Right lobe of liver (tissue), 6 donors: ENCODE measurements at regions not wholly inside any gene's neighbourhood (a gene's known extent, or its start where the extent isn't known, plus 50 kb on each side); places are given as distances from the start of the nearest gene placed in this dataset.

Source experiments
- ATAC-seq, 4 donors: fragments of 200-7000 bp; cut with Tn5 transposase; one replicate each; pipeline ENCODE4 v1.9.1; 2020; ENCODE audit warnings: mild to moderate bottlenecking in 4 of 4, moderate library complexity in 4 of 4
- DNase-seq, 3 donors: peaks; one replicate each; pipeline ENCODE4 v3.0.0-alpha.2; 2020
- H3K27ac ChIP-seq, 3 donors: fragments of 200-600 bp; one replicate each; pipeline ENCODE4 v1.8.0; 2022
- H3K27me3 ChIP-seq, 2 donors: fragments of 200-600 bp; one replicate each; pipeline ENCODE4 v1.8.0; 2022
- H3K36me3 ChIP-seq, 4 donors: fragments of 200-600 bp; sonication (generic) in 1 of 4; one replicate each; pipeline versions ENCODE4 v1.5.1 to v1.8.0; 2017 to 2022; ENCODE audit warnings: control low read depth in 1 of 4
- H3K4me1 ChIP-seq, 4 donors: fragments of 200-600 bp; sonication (generic) in 1 of 4; one replicate each; pipeline versions ENCODE4 v1.5.1 to v1.8.0; 2017 to 2022; ENCODE audit warnings: control low read depth in 1 of 4
- H3K4me3 ChIP-seq, 3 donors: fragments of 200-600 bp; one replicate each; pipeline ENCODE4 v1.8.0; 2022
- H3K9me3 ChIP-seq, 4 donors: fragments of 200-600 bp; sonication (generic) in 1 of 4; one replicate each; pipeline versions ENCODE4 v1.5.1 to v1.8.0; 2017 to 2022; ENCODE audit warnings: control low read depth in 1 of 4
- POLR2A ChIP-seq: fragments of 450-650 bp; IDR thresholded peaks from one replicate; pipeline ENCODE4 v1.6.1; 2017; ENCODE audit warnings: antibody characterized with exemption, mild to moderate bottlenecking
- WGBS: methylation state at CpG from one replicate; pipeline ENCODE4 v1.1.6; 2018; ENCODE audit warnings: low coverage, low lambda C conversion rate; ENCODE audit not compliant: insufficient coverage; ENCODE audit errors: missing lambda C conversion rate; 5-methylcytosine and 5-hydroxymethylcytosine counted together
- intact Hi-C, 2 donors: fragments of 100-400 bp; cut with DNase I; formaldehyde crosslinking; loops; one replicate each; pipeline versions ENCODE4 v1.11.2 to v1.14.1; 2022
- TF ChIP-seq, protein P1 (sequence below), 4 donors: fragments of 200-600 bp in 3 of 4; fragments of 450-650 bp in 1 of 4; IDR thresholded peaks; one replicate each; pipeline versions ENCODE4 v1.5.1 to v1.8.0; 2016 to 2022; ENCODE audit warnings: antibody characterized with exemption in 4 of 4, mild to moderate bottlenecking in 2 of 4
- donor health status: DM: no; HTN: yes; CAD: no.
- donor health status: DM: no; HTN: no; CAD: no.
- donor health status: DM: no; HTN: no; CAD: no.
- donor health status: DM: no; HTN: yes; CAD: no.
- donor health status: DM: no; HTN: yes; CAD: no.

- Histone ChIP-seq H3K9me3 (no peaks in the 10 kb centered on the region), H3K27ac (no peak overlapping the region), H3K36me3 (no peaks in the 10 kb centered on the region), H3K27me3 (no peaks in the 10 kb centered on the region), H3K4me1 (no peaks in the 10 kb centered on the region), H3K4me3 (no peak overlapping the region)
- DNase-seq (no peak), ATAC-seq (no peak)
- 72% methylated on average over 8 of the region's 11 CpGs for WGBS
- intact Hi-C loops: no loop called here
- no peak for TF ChIP-seq POLR2A
- TF ChIP-seq, protein P1, sequence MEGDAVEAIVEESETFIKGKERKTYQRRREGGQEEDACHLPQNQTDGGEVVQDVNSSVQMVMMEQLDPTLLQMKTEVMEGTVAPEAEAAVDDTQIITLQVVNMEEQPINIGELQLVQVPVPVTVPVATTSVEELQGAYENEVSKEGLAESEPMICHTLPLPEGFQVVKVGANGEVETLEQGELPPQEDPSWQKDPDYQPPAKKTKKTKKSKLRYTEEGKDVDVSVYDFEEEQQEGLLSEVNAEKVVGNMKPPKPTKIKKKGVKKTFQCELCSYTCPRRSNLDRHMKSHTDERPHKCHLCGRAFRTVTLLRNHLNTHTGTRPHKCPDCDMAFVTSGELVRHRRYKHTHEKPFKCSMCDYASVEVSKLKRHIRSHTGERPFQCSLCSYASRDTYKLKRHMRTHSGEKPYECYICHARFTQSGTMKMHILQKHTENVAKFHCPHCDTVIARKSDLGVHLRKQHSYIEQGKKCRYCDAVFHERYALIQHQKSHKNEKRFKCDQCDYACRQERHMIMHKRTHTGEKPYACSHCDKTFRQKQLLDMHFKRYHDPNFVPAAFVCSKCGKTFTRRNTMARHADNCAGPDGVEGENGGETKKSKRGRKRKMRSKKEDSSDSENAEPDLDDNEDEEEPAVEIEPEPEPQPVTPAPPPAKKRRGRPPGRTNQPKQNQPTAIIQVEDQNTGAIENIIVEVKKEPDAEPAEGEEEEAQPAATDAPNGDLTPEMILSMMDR (IDR thresholded peaks at IDR 0.05): no peak
Observed at GRCh38 chr4:127425202-127425845, 207.4 kb upstream of the INTU start.

GRCh38 chr4:127425851-127426250 is 206.9 kb upstream of the INTU start:
- Histone ChIP-seq H3K36me3 (no peaks in the 10 kb centered on the region), H3K9me3 (no peaks in the 10 kb centered on the region), H3K27me3 (no peaks in the 10 kb centered on the region), H3K4me1 (no peaks in the 10 kb centered on the region), H3K4me3 (no peak overlapping the region), H3K27ac (no peak overlapping the region)
- no CpG with 5 or more reads among the region's 5 CpGs for WGBS
- DNase-seq (no peak), ATAC-seq (no peak)
- TF ChIP-seq POLR2A: no peak
- TF ChIP-seq, protein P1 (IDR thresholded peaks at IDR 0.05): no peak
- intact Hi-C loops: no loop called here

- ATAC-seq: no peak
- no peaks in the 10 kb centered on the region for H3K36me3 ChIP-seq
- TF ChIP-seq POLR2A: no peak
- TF ChIP-seq, protein P1 (IDR thresholded peaks at IDR 0.05): no peak
- no peaks in the 10 kb centered on the region for H3K4me1 ChIP-seq
- intact Hi-C loops: no loop called here
- DNase-seq: no peak
- no peaks in the 10 kb centered on the region for H3K27me3 ChIP-seq
- H3K9me3 ChIP-seq: no peaks in the 10 kb centered on the region
- no peak overlapping the region for H3K27ac ChIP-seq
- no peak overlapping the region for H3K4me3 ChIP-seq
Observed at GRCh38 chr4:127441571-127441970, 191.2 kb upstream of the INTU start.

DNA sequence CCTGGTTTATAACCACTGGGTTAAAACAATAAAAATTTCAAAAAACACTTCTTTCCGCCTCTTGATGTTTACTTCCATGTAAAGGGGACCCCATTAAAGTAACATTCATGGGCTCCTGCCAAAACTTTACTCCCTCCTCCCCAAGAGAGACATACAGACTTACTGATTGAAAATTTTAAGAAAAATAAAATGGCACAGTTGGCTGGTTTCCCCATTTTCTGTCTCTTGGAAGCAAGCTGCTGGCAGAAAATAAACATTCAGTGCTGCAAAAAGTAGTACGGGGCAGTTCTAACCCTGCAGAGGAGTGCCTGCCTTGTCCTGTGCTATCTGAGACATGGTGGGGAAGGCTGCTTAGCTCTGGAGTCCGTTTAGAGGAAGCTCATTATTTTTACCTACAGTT is 187.3 kb upstream of the INTU start:
- intact Hi-C loops: no loop called here
- Histone ChIP-seq H3K36me3 (no peaks in the 10 kb centered on the region), H3K4me1 (no peaks in the 10 kb centered on the region), H3K4me3 (no peak overlapping the region), H3K27me3 (no peaks in the 10 kb centered on the region), H3K27ac (no peak overlapping the region), H3K9me3 (no peaks in the 10 kb centered on the region)
- ATAC-seq (no peak), DNase-seq (no peak)
- TF ChIP-seq, protein P1 (IDR thresholded peaks at IDR 0.05): no peak
- no peak for TF ChIP-seq POLR2A
- 34% methylated on average over 3 of the region's 3 CpGs for WGBS

DNA sequence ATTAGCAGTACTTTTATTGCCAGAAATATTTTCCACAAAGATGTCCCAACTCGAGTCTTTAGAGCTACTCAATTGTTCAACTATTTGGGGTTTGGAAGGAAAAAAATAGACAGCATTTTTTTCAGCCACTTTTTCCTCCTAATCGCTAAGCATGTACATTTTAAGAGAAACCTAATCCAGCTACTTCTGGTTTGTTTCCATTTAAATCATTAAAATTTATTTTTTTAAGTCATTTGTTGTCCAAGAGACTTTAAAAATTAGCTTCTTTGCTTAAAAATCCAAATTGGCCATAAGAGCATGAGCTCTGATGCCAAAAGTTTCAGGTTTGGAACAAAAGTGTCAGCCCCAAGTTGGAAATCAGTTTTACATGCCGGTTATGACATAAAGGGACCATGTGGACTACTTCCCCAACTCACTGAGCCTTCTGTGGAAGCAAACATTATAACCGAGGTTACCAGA is 186.3 kb upstream of the INTU start:
- no peak overlapping the region for H3K27ac ChIP-seq
- DNase-seq: no peak
- no peak for TF ChIP-seq POLR2A
- TF ChIP-seq, protein P1 (IDR thresholded peaks at IDR 0.05): no peak
- H3K9me3 ChIP-seq: no peaks in the 10 kb centered on the region
- H3K27me3 ChIP-seq: no peaks in the 10 kb centered on the region
- 42% methylated on average over 4 of the region's 4 CpGs for WGBS
- ATAC-seq: no peak
- no peak overlapping the region for H3K4me3 ChIP-seq
- H3K4me1 ChIP-seq: no peaks in the 10 kb centered on the region
- no peaks in the 10 kb centered on the region for H3K36me3 ChIP-seq
- intact Hi-C loops: no loop called here
